ENCODE measurements at regions not wholly inside any gene's neighbourhood (a gene's known extent, or its start where the extent isn't known, plus 50 kb on each side); places are given as distances from the start of the nearest gene placed in this dataset.
"Not testable (repeated sequence)": the region's sequence is repeated elsewhere in the genome, so short reads cannot be mapped to it uniquely, and the experiment has no call there.

DNA sequence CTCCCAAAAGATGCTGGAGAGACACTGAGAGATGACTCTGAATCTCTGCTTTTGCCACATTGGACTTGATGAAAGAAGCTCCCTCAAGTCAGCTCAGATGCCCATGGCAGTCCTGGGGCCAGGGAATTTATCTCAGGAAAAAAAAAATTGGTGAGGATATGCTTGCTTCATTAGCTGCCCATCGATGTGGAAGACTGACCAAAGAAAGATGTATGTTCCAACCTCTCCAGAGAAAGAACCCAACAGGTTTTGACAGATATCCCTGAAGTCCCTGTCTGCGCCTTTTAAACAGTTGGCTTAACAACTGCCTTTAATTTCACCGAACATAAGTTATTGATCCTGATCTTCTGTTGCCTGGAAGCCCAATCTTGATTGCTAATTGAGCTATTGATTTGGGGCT lies 137.4 kb downstream of the TMEM114 start:
- no peak for DNase-seq

DNA sequence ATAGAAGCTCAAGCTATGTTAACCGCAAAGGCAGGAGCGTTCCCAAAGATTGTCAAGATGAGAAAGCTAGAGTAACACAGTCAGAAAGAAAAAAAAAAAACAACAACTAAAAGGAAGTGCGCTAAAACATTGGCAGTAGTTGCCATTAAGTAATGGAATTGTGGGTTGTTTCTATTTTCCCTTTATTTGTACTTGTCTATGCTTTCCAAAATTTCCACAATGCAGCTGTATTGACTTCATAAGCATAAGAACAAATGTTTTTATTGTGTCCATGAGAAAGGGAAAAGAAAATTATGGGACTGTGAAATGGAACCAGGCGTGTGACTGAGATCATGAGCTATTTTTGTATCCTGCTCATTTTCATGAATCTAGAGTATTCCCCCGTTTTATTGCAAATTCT lies 153.4 kb downstream of the TMEM114 start:
- DNase-seq = no peak

DNA sequence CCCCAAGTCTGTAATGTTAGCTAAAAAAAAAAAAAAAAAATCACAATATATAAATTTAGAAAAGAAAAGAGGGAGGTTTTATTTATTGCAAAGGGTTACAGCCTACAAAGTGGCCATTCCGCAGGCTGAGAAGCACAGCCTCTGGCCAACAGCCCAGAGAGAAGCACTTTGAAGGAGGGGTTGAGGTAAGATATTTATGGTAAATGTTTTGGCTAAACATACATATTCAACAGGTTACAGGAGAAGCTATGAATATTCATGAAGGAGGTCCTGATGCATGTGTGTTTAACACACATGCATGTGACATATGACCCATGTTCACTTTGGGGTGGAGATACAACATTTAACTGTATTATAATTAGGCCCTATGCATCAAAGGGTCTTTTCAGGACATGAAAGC lies 158.5 kb downstream of the TMEM114 start:
- no peak for DNase-seq

DNA sequence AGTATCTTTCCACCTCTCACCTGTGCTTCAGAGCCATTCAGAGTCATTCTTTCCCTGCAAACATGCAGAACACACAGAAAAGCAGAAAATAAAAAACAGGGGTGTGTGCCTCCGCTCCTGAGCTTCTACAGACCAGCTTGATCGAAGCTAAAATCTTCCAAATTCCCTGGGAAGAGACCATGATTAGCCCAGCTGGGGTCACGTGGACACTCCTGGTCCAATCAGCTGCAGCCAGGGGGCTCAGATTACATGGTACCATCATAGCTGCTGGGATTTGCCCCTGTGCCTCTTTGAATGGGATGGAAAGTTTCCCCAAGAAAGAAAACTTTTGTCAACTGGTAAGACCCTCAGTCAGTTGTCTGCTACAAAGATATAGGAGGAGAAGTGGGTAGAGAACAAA lies 159.9 kb downstream of the TMEM114 start:
- DNase-seq = no peak

DNA sequence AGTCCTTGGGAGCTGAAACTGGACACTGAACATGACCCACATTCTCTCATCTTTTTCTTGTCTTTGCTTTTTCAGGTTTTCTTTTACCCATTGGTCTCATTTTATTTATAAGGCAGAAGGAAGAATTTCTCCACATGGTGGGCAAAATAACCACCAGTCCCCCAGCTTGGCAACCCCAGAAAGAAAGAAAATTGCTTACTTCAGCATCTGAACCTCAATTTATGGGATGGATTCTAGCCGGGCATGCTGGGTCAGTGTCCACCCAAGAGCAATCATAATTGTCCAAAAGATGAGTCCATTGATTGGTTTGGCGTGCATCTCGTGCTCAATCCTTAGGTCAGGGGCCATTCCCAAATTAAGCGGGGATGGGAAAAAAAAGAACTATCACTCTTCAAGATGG lies 163.7 kb downstream of the TMEM114 start:
- no peak for DNase-seq

DNA sequence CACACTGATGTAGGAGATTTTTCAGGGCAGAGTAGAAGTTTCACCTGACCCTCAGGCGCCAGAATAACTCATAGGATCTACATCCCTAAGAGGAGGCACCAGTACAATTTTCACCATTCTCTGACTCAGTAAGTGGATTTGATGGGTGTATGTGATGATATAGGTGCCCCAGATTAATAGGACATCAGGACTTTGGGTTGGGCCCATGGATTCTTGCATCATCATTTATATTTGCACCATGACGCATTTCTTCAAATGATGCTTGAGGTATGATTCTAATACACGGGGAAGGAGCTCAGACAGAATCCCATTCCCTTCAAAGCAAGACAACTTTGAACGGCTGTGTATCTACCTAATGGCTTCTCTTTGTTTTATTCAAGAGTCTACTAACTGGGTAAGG lies 173.2 kb downstream of the TMEM114 start:
- no peak for DNase-seq

DNA sequence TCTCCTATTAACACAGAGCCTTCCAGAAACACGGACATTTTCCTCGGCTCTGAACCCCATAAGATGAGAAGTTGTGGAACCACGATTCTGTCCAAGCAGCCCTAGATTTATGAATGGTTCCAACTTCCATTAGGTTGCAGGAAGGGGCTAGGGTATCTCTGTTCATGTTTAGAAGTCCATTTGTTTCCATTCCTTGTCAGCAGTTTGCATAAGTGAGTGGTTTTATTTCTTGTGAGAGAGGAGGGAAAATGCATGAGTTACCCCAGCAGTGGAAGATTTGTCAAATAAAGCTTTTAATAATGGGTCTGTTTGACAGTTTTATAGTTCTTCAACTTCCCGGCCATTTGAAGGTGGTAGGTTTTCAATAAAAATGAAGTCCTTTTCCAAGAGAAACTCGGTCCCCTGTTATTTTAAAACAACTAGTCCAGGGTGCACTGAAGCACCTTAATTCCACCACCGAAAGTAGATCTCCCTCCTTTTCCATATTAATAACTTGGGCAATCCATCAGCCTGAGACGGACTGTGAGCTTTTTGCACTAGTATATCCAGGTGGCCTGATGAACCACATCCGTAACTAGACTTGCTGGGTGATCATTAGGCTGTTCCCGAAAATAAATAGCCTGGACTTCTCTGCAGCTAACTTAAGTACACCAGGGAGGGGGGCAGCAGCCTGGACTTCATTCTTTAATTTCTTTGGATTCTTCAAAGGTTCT lies 181.3 kb downstream of the TMEM114 start:
- no peak for DNase-seq

DNA sequence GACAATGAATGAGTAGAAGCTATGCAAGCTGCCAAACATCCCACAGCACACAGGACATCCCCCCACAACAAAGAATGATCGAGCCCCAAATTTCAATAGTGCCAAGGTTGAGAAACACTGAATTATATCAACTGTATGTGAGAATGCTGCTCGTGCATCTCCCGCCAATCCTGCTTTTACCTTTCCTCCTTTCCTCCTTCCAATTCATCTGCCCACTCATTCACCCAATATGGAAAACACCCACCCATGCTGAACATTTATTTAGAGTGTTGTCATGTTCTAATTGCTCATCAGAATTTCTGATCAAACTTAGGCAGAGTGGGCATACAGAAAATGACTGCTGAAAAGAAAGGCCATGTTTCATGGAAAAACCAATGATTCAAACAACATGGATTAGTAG lies 183.0 kb downstream of the TMEM114 start:
- DNase-seq = no peak

DNA sequence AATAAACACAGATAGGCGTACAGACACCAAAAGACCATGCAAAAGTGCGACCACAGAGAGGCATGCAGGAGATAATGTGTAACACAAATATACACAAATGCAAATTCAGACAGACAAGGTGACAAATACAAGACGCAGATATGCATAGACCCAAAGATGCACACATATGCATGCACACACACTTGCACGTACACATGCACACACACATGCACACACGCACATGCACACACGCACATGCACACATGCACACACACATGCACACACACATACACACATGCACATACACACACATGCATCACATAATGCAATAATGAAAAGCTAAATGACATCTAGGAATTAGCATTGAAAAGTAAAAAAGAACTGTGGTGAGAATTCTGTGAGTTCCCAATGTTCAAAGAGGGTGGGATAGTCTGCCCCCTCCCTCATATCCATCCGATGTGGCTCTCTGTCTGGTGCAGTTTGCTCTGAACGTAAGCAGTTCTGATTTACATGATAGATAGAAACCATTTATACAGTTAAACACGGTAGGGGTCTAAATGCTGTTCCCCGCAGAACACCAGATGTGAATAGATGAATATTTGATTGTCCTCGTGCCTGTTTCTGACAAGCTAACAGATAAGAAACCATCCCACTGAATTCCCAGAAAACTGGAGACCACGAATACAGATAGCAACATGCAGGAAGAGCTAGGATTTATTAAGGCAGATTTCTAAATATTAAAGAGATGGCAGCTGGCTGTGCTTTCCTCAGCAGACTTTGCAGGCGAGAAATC lies 186.1 kb downstream of the TMEM114 start:
- DNase-seq = no peak

DNA sequence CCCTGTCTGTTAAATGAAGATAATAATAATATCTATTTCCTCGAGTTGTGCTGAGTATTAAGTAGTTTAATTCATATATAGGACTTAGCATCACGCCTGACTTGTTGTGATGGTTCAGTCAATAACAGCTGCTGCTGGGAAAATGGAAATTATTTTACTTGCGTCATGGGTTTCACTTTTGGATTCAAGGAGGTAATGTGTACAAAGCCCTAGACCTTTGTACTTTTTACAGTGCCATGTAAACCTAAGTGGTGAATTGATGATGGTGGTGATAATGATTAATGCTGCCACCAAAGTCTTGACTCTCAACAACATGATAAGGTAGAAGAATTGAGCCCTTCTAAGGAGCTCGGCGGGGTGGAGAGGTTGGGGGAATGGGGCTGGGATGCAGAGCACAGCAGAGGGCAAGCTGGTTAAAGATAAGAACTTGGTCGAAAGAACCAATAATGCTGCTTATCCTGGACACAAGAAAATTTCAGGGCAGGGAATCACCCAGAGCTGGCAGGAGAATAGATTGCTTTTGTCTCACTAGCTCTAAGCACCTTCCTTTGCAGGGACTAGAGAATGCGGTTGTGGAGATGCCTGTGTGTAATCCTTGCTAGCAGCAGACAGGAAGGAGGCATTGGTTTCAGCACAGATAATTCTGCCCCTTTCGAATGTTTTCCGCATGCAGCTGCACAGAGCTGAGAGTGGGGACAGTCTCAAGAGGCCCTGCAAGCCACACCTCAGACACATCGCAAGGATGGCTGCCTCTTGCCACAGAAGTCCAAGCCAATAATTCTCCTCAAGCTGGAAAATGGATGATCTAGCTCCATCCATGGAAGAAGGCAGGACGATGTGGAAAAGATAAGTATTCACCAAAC lies 187.1 kb downstream of the TMEM114 start:
- no peak for DNase-seq

DNA sequence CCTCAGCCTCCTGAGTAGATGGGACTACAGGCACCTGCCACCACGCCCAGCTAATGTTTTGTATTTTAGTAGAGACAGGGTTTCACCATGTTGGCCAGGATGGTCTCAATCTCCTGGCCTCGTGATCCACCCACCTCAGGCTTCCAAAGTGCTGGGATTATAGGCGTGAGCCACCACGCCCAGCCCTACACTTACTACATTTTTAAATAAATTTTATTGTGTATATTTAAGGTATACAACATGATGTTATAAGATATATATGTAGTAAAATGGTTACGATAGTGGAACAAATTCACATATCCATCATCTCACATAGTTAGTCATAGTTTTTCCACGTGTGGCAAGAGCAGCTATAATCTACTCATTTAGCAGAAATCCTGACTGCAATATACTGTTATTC lies 189.6 kb downstream of the TMEM114 start:
- not testable (repeated sequence) for DNase-seq

DNA sequence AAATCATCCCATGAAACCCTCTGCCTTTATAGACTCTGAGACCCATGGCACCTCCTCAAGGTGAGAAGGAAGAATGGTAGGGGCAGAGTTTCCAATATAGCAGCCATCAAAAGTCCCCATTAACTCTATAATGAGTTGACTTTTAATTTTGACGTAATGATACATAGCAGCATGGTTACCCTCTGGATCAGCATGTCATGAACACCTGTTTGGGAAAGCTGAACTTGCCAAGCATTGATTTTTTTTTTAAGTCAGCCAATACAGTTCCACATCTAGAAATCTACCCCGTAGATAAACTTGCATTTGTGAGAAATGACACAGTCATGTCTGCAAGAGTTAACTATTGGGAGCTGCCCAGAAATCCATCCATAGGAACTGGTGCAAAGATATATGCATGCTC lies 191.8 kb downstream of the TMEM114 start:
- DNase-seq = no peak

DNA sequence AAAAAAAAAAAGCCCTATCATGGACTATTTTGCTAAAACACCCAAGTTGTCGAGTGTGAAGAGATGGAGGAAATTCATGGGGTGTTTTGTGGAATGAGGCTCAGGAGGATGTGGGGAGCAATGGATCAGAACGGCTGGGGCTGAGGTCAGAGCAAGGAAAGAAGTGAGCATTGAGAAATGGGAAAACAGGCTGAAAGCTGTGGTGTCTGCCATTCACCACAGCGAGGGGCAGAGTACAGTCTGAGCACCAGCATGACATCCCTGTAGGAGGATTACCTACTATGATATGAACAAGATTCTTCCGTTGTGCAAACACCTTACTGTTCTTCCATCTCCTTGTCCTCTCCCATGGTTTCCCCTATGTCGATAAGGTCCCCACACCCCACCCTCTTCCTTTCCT lies 193.1 kb downstream of the TMEM114 start:
- DNase-seq = no peak

DNA sequence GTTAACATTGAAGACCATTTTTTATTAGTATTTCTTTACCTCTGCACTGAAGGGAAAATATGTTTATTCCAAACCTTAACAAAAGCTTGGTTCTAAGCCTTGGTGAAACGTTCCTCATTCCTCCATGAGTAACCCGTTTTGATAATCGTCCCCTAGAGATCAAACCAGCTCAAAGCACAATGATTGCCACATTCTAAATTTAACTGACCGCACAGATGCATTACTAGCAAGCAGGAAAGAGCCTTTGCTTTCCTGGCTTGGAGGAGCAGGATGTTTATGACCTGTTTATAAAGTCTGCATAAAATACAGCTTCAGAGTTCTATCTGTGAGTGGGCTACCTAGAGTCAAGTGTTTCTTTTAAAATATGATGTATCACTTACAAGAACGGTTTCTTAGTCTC lies 193.8 kb downstream of the TMEM114 start:
- no peak for DNase-seq

DNA sequence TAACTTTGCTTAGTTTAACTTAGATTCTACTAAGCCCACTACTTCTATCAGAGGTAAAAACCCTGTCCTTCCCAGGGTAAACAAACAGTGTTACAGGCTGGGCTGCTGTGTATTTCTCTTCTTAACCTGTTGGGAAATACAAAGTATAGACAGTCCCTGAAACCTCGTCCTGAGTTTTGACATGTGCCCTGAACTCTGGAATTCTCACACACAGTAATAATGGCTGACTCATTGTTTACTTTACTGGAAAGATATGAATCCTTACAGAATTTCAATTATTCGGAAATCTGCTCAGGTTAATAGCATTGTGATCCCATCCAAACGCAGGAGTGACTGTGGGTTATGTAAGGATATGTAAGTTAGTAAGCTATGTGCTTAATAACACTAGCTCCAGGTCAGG lies 199.1 kb downstream of the TMEM114 start:
- no peak for DNase-seq

DNA sequence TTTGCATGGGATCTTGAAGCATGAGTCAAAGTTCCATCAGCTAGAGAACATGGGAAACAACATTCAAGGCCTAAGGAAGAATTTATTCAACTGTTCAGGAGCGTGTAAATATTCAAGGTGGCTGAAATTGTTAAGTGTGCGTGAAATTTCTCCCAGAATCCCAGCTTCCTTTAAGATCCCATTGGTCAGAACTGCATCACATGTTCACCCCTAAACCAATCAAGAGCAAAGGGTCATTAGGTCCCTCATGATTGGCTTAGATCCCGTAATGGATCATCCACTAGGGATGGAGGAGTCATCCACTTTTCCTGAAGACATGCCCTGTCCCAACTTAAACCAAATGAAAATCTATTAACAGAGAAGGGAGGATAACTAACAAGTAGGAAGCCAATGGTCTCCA lies 201.6 kb downstream of the TMEM114 start:
- no peak for DNase-seq

DNA sequence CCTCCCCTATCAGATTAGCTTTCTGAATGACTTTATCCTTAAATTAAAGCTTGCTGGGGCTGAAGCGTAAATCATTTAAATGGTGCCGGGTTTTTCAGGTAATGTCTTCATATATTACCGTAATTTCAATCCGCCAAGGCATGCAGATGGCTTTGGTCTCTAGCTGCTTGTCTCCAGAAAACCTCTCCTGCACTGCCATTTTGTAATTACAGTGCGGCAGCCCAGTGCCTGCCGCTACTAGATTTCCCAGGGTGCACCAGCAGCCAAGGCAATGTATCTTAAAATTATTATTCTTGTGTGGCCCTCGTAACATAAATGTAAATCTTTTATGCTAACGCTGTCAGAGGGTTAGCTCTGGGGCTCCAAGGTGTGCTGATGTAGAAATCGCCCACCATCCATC lies 208.5 kb downstream of the TMEM114 start:
- no peak for DNase-seq

DNA sequence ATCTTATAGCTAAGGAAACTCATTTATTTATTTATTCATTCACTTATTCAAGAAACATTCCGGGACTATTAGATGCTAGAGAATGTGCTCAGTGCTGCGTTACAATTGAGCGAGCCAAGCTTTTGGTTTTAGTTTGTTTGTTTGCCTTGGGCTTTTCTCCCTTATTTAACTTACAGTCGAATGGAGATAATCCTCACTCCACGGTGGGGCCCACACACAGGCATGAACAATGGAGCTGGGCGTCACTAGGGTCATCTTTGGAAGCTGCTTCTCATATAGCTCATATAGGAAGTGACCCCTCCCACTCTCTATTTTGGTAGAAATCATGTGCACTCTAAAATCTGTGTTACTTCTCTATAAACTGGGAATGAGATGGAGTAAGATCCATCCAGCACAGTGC lies 210.0 kb downstream of the TMEM114 start:
- no peak for DNase-seq

DNA sequence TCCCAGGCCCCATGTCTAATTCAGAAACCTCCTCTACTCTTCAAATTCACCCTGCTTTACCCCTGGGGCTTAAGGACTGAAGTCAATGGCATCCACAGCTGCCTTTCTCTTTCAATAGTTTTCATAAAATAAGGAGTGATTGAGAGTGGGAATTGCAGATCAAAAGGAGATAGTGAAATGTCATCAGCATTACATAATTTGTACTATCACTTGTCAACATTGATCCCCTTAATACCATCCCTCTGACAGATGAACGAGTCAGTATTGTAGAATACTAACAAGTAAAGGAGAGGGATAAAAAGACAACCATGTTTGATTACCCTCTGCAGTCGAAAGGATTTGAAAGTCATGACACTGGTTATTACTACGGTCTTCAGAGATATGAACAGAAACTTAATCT lies 212.4 kb downstream of the TMEM114 start:
- no peak for DNase-seq

DNA sequence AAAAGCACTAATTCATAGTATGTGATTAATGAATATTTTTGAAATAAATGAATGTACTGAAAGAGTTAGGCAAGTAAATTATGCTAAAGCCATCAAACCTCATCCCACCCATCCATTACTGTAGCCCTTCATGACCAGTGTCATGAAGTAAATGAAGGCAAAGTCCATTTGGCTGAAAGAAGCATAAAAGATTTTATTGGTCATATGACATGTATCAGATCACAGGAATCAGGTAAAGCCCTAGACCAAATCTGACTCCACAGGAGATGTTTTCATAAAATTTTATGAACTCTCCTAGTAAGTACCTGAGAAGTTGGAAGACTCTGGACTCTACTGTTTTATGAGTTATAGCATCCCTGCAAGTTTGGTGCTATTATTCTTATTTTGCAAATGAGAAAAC lies 213.5 kb downstream of the TMEM114 start:
- DNase-seq = no peak

DNA sequence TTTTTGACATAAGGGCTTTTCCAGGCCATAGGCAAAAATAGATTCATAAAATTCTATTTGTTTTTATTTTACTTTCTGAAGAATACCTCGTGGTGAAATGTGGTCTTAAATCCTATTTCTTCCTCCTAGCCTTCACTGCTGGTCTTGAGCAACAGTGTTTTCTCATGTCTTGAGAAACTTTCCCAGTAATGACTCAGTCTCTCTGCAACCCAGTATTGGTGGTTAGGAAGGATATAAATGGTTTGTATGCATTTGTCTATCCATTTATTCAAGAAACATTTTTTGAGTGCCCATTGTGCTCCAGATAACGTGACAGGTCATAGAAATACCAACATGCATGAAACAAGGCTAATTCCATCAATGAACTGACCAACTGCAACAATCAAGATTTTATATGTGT lies 213.9 kb downstream of the TMEM114 start:
- no peak for DNase-seq

DNA sequence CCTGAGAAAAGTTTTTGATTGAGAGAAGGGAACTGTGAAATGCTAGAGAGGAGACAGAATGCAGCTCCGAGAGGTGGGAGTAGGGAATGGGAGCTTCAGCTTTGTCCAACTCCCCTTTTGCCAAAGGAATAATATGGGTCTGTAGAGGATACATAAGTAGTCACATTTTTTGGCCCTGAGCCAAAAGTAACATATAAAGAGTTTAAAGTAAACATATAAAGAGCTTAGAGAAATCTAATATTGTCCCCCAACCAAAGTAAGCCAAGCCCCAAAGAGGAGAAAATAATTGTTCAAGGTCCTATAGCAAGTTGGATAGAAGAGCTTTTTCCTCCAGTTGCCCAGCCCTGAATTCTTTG lies 215.1 kb downstream of the TMEM114 start:
- no peak for DNase-seq

DNA sequence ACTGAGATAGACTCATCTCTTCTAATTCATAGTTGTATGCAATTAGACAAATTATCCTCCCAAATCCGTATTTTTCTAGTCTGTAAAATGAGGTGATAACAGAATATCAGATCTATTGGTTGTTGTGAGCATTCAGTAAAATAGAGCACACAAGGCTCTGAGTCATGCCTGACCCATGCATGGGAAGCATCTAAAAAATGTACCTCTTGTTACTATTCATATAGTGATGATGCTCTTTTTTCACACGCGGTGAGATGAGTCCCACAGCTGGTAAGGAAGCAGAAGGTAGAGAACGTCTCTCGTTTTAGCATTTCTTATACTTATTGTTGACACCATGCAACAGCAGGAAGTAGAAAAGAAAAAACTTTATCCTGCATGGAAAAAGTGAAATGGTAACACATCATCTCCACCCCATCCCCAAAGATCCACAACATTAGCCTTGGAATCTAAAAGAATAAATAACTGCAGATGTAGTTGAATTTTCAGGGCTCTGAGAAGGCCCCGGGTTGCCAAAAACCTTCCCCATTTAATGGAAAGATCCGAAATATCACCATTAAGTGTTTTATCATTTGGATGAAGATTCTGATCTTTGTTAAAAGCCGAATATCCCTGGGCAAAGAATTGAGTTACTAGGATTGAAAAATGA lies 215.6 kb downstream of the TMEM114 start:
- no peak for DNase-seq

Data from NCI-H524 (cell line).